Osteocyte (in vitro differentiated cells): ENCODE measurements at regions not wholly inside any gene's neighbourhood (a gene's known extent, or its start where the extent isn't known, plus 50 kb on each side); places are given as distances from the start of the nearest gene placed in this dataset.

Experiments used
- DNase-seq: peaks from one replicate; pipeline ENCODE4 v3.0.0; 2021; ENCODE audit warnings: mixed read lengths; ENCODE audit not compliant: unreplicated experiment; ENCODE audit errors: extremely low spot score
- H3K27ac Mint-ChIP-seq: one replicate; pipeline ENCODE4 v1.8.0; 2021; ENCODE audit warnings: mild to moderate bottlenecking, mixed read lengths; ENCODE audit not compliant: unreplicated experiment
- H3K27me3 Mint-ChIP-seq: one replicate; pipeline ENCODE4 v1.8.0; 2021; ENCODE audit warnings: mixed read lengths; ENCODE audit not compliant: unreplicated experiment
- H3K36me3 Mint-ChIP-seq: one replicate; pipeline ENCODE4 v1.8.0; 2021; ENCODE audit warnings: mixed read lengths; ENCODE audit not compliant: unreplicated experiment
- H3K4me1 Mint-ChIP-seq: one replicate; pipeline ENCODE4 v1.8.0; 2021; ENCODE audit warnings: mixed read lengths; ENCODE audit not compliant: unreplicated experiment
- H3K4me3 Mint-ChIP-seq: one replicate; pipeline ENCODE4 v1.8.0; 2021; ENCODE audit warnings: mild to moderate bottlenecking, moderate library complexity, mixed read lengths; ENCODE audit not compliant: unreplicated experiment
- H3K9me3 Mint-ChIP-seq: one replicate; pipeline ENCODE4 v1.8.0; 2021; ENCODE audit warnings: mixed read lengths; ENCODE audit not compliant: unreplicated experiment
- CTCF ChIP-seq: fragments of 200-600 bp; sonication (generic); IDR thresholded peaks from 2 replicates; pipeline ENCODE4 v1.5.0; 2021; ENCODE audit warnings: antibody characterized with exemption, mild to moderate bottlenecking, moderate library complexity

DNA sequence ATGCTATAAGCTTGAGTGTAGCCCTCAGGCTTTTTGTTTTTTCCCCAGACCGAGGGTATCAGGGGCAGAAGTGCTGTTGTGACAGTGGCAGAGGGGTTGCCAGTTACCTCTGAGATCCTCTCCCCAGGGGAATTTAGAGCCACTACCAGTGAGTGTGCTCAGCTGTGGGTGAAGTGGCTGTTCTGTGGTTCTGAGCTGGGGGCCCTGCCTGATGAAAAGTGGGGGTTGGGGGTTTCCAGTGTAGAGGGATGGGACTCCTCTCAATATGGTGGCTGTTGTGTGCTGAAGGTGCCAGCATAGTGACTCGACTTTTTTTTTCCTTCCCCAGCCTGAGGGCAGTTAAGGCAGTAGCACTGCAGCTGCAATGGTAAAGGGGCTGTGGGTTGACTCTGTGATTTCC is 506.7 kb downstream of the TMEM232 start:
- H3K9me3 Mint-ChIP-seq: peaks cover 66% of the 10 kb centered on the region
- no peak for TF ChIP-seq CTCF
- H3K4me3 Mint-ChIP-seq: no peak overlapping the region
- no peaks in the 10 kb centered on the region for H3K4me1 Mint-ChIP-seq
- H3K27me3 Mint-ChIP-seq: no peaks in the 10 kb centered on the region
- no peak overlapping the region for H3K27ac Mint-ChIP-seq
- H3K36me3 Mint-ChIP-seq: peaks cover 17% of the 10 kb centered on the region
- no peak for DNase-seq

- no peaks in the 10 kb centered on the region for H3K4me1 Mint-ChIP-seq
- peaks cover 53% of the 10 kb centered on the region for H3K9me3 Mint-ChIP-seq
- no peak overlapping the region for H3K4me3 Mint-ChIP-seq
- no peak overlapping the region for H3K27ac Mint-ChIP-seq
- peaks cover 17% of the 10 kb centered on the region for H3K36me3 Mint-ChIP-seq
- no peaks in the 10 kb centered on the region for H3K27me3 Mint-ChIP-seq
- no peak for DNase-seq
- TF ChIP-seq CTCF: no peak
Observed at GRCh38 chr5:110221036-110221435, 505.4 kb downstream of the TMEM232 start.

DNA sequence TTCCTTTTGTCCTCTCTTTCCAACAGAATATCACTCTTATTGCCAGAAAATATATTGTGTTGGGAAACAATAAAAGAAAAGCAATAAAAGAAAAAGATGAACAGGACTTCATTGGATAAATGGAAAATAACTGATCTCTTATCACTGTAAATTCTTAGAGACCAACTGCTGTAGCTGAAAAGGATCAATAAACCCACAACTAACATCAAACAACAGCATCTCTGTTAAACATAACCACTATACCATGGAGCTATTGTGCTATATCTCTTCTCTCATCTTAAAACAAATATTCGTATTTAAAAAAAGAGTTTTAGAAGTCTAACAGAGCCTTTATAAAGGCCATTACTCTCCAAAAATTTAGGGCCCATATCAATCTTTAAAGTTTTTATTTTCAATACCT is 502.4 kb downstream of the TMEM232 start:
- Mint-ChIP-seq H3K27ac (no peak overlapping the region), H3K4me3 (no peak overlapping the region), H3K36me3 (peaks cover 5% of the 10 kb centered on the region), H3K4me1 (peaks cover 8% of the 10 kb centered on the region), H3K9me3 (peaks cover 32% of the 10 kb centered on the region), H3K27me3 (no peaks in the 10 kb centered on the region)
- no peak for TF ChIP-seq CTCF
- DNase-seq: no peak

- no peak for TF ChIP-seq CTCF
- Mint-ChIP-seq H3K4me3 (no peak overlapping the region), H3K4me1 (peaks cover 8% of the 10 kb centered on the region), H3K27me3 (no peaks in the 10 kb centered on the region), H3K9me3 (peaks cover 40% of the 10 kb centered on the region), H3K36me3 (peaks cover 8% of the 10 kb centered on the region), H3K27ac (no peak overlapping the region)
- no peak for DNase-seq
Observed at GRCh38 chr5:110225949-110226348, 500.5 kb downstream of the TMEM232 start.

DNA sequence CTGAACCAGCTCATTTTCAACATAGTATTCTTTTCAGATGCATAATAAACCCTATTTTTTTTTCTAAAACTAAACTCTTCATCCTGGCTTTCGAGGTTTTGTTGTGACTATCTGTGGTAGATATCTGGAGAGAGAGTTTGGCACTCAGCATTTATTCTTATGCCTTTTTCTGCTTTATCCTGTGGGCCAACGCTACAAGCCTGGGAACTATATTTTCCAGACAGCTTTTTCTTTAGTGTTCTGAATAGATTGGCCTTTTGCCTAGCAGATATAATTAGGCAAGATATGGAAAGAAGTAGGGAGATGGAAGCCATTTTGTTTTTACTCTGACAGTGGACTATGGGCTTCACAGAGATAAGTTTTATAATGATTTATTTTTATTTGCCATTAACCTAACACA is 486.7 kb downstream of the TMEM232 start:
- Mint-ChIP-seq H3K27ac (no peak overlapping the region), H3K4me1 (peaks cover 4% of the 10 kb centered on the region), H3K27me3 (no peaks in the 10 kb centered on the region), H3K4me3 (no peak overlapping the region), H3K9me3 (peaks cover 5% of the 10 kb centered on the region), H3K36me3 (no peaks in the 10 kb centered on the region)
- no peak for DNase-seq
- no peak for TF ChIP-seq CTCF
